NB4 (cell line): ENCODE measurements at regions not wholly inside any gene's neighbourhood (a gene's known extent, or its start where the extent isn't known, plus 50 kb on each side); places are given as distances from the start of the nearest gene placed in this dataset.

Experiments used
- MYC ChIP-seq: IDR thresholded peaks from 2 replicates; pipeline ENCODE4 v1.6.1; 2011; ENCODE audit warnings: low read depth, low read length
- POLR2A ChIP-seq: IDR thresholded peaks from 2 replicates; pipeline ENCODE4 v1.6.1; 2011; ENCODE audit warnings: mild to moderate bottlenecking; ENCODE audit not compliant: insufficient read length; ENCODE audit errors: extremely low read depth
- TF ChIP-seq, protein P1 (sequence below): IDR thresholded peaks from one replicate; pipeline ENCODE4 v1.5.1; 2012; ENCODE audit warnings: low read depth, low read length
- TF ChIP-seq, protein P2 (sequence below): IDR thresholded peaks from 2 replicates; pipeline ENCODE4 v1.6.1; 2011; ENCODE audit warnings: low read depth, low read length

DNA sequence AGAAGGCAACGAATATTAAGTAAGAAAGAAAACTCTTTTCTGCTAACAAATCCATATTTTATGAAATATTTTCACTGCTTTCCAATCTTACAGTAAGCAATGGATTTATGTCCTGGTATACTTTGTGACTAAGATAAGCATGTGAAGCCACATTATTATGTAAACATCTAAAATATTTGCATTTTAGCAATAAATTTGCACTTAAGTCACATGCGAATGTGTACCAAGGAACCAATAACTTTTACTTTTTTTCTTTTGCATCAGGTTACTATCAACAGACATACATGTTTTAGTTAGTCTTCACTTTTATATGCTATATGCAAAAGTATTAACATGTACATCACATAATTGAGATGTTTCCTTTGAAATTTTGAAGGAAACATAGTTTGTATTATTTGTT is 536.7 kb downstream of the SLITRK6 start:
- TF ChIP-seq, protein P1, sequence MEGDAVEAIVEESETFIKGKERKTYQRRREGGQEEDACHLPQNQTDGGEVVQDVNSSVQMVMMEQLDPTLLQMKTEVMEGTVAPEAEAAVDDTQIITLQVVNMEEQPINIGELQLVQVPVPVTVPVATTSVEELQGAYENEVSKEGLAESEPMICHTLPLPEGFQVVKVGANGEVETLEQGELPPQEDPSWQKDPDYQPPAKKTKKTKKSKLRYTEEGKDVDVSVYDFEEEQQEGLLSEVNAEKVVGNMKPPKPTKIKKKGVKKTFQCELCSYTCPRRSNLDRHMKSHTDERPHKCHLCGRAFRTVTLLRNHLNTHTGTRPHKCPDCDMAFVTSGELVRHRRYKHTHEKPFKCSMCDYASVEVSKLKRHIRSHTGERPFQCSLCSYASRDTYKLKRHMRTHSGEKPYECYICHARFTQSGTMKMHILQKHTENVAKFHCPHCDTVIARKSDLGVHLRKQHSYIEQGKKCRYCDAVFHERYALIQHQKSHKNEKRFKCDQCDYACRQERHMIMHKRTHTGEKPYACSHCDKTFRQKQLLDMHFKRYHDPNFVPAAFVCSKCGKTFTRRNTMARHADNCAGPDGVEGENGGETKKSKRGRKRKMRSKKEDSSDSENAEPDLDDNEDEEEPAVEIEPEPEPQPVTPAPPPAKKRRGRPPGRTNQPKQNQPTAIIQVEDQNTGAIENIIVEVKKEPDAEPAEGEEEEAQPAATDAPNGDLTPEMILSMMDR, result no peak
- TF ChIP-seq POLR2A, result no peak
- TF ChIP-seq MYC, result no peak
- TF ChIP-seq, protein P2, sequence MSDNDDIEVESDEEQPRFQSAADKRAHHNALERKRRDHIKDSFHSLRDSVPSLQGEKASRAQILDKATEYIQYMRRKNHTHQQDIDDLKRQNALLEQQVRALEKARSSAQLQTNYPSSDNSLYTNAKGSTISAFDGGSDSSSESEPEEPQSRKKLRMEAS, result no peak
